ENCODE measurements at regions not wholly inside any gene's neighbourhood (a gene's known extent, or its start where the extent isn't known, plus 50 kb on each side); places are given as distances from the start of the nearest gene placed in this dataset.

GRCh38 chr6:106730264-106730663 is 100.9 kb downstream of the QRSL1 start:
- TF ChIP-seq CTCF (IDR thresholded peaks at IDR 0.05) (no peak), EZH2 (IDR thresholded peaks at IDR 0.05; ENCODE audit: borderline replicate concordance, insufficient read depth, low read depth, low read length, poor library complexity, severe bottlenecking) (no peak)
